Endothelial cell (in vitro differentiated cells): ENCODE measurements at regions not wholly inside any gene's neighbourhood (a gene's known extent, or its start where the extent isn't known, plus 50 kb on each side); places are given as distances from the start of the nearest gene placed in this dataset.

ENCODE experiments used
- DNase-seq: peaks from one replicate; pipeline ENCODE4 v3.0.0; 2021; ENCODE audit warnings: low spot score
- H3K27ac Mint-ChIP-seq: one replicate; pipeline ENCODE4 v1.8.0; 2021; ENCODE audit warnings: mixed read lengths, inconsistent platforms; ENCODE audit not compliant: unreplicated experiment
- H3K27me3 Mint-ChIP-seq: one replicate; pipeline ENCODE4 v1.8.0; 2021; ENCODE audit warnings: mild to moderate bottlenecking, moderate library complexity, mixed read lengths, inconsistent platforms; ENCODE audit not compliant: unreplicated experiment
- H3K36me3 Mint-ChIP-seq: one replicate; pipeline ENCODE4 v1.8.0; 2021; ENCODE audit warnings: mild to moderate bottlenecking, low read depth, mixed read lengths, inconsistent platforms; ENCODE audit not compliant: unreplicated experiment
- H3K4me1 Mint-ChIP-seq: one replicate; pipeline ENCODE4 v1.8.0; 2021; ENCODE audit warnings: mild to moderate bottlenecking, mixed read lengths, inconsistent platforms; ENCODE audit not compliant: unreplicated experiment
- H3K4me3 Mint-ChIP-seq: one replicate; pipeline ENCODE4 v1.8.0; 2021; ENCODE audit warnings: mild to moderate bottlenecking, mixed read lengths, inconsistent platforms; ENCODE audit not compliant: unreplicated experiment
- H3K9me3 Mint-ChIP-seq: one replicate; pipeline ENCODE4 v1.8.0; 2021; ENCODE audit warnings: mixed read lengths, inconsistent platforms; ENCODE audit not compliant: unreplicated experiment
- CTCF ChIP-seq: fragments of 200-600 bp; sonication (generic); IDR thresholded peaks from one replicate; pipeline ENCODE4 v1.5.0; 2021; ENCODE audit warnings: antibody characterized with exemption; ENCODE audit not compliant: unreplicated experiment

DNA sequence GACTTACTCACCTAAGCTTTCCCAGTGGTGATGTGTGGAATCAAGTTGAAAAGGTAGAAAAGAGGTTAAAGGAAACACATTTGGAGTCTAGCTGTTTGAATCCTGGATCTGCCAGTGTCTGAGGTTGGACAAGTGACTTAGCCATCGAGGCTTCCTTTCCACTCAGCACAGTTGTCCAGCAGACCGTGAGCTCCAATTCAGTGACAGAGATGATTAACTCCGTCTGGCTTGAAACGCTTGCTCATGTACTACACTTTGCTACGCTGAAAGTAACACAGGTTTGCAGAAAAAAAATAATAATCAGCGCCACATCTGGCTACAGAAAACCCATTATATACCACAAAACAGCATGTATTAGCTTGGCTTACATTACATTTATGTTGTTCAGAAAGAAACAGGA, 364.9 kb upstream of the MCTP2 start:
- no peaks in the 10 kb centered on the region for H3K36me3 Mint-ChIP-seq
- H3K9me3 Mint-ChIP-seq: no peaks in the 10 kb centered on the region
- peaks cover 5% of the 10 kb centered on the region for H3K4me1 Mint-ChIP-seq
- no peak overlapping the region for H3K27ac Mint-ChIP-seq
- DNase-seq: no peak
- no peak for TF ChIP-seq CTCF
- no peak overlapping the region for H3K4me3 Mint-ChIP-seq
- H3K27me3 Mint-ChIP-seq: peaks cover 3% of the 10 kb centered on the region

GRCh38 chr15:93865586-93865985, 365.8 kb upstream of the MCTP2 start:
- H3K36me3 Mint-ChIP-seq: no peaks in the 10 kb centered on the region
- no peak for TF ChIP-seq CTCF
- peaks cover 3% of the 10 kb centered on the region for H3K27me3 Mint-ChIP-seq
- H3K4me1 Mint-ChIP-seq: peaks cover 5% of the 10 kb centered on the region
- H3K27ac Mint-ChIP-seq: no peak overlapping the region
- no peaks in the 10 kb centered on the region for H3K9me3 Mint-ChIP-seq
- DNase-seq: no peak
- no peak overlapping the region for H3K4me3 Mint-ChIP-seq

GRCh38 chr15:93862791-93863190, 368.6 kb upstream of the MCTP2 start:
- no peaks in the 10 kb centered on the region for H3K36me3 Mint-ChIP-seq

GRCh38 chr15:93861956-93862741, 369.2 kb upstream of the MCTP2 start:
- no peak for DNase-seq
- H3K9me3 Mint-ChIP-seq: no peaks in the 10 kb centered on the region
- no peak overlapping the region for H3K27ac Mint-ChIP-seq
- H3K36me3 Mint-ChIP-seq: no peaks in the 10 kb centered on the region
- H3K4me3 Mint-ChIP-seq: no peak overlapping the region
- H3K4me1 Mint-ChIP-seq: peaks cover 11% of the 10 kb centered on the region
- no peak for TF ChIP-seq CTCF
- H3K27me3 Mint-ChIP-seq: peaks cover 3% of the 10 kb centered on the region

More at GRCh38 chr15:93862791-93863190, 368.6 kb upstream of the MCTP2 start:
- Mint-ChIP-seq H3K27me3 (peaks cover 3% of the 10 kb centered on the region), H3K4me3 (no peak overlapping the region), H3K4me1 (peaks cover 11% of the 10 kb centered on the region), H3K27ac (no peak overlapping the region), H3K9me3 (no peaks in the 10 kb centered on the region)
- no peak for TF ChIP-seq CTCF
- DNase-seq: no peak

GRCh38 chr15:93861413-93861812, 369.9 kb upstream of the MCTP2 start:
- peaks cover 11% of the 10 kb centered on the region for H3K4me1 Mint-ChIP-seq
- no peak for DNase-seq
- no peak for TF ChIP-seq CTCF
- no peak overlapping the region for H3K27ac Mint-ChIP-seq
- H3K27me3 Mint-ChIP-seq: peaks cover 3% of the 10 kb centered on the region
- H3K9me3 Mint-ChIP-seq: no peaks in the 10 kb centered on the region
- no peak overlapping the region for H3K4me3 Mint-ChIP-seq
- H3K36me3 Mint-ChIP-seq: no peaks in the 10 kb centered on the region
